IMR-90 (cell line): ENCODE measurements at regions not wholly inside any gene's neighbourhood (a gene's known extent, or its start where the extent isn't known, plus 50 kb on each side); places are given as distances from the start of the nearest gene placed in this dataset.

ENCODE experiments used
- ATAC-seq: fragments of 200-7000 bp; cut with Tn5 transposase; 2 replicates; pipeline ENCODE4 v1.9.1; 2020; ENCODE audit warnings: low read depth, mild to moderate bottlenecking, moderate library complexity
- BruUV-seq: library from RNA; stranded (reverse); fragments of 400-500 nt; replicated peaks from 2 replicates; lab custom pipeline; 2021; lab: Mats Ljungman, UMichigan
- CTCF ChIA-PET: fragments of 300-600 bp; formaldehyde crosslinking; extraction: SDS; loops from one replicate; lab custom pipeline; 2021; ENCODE audit warnings: antibody characterized with exemption; lab: Yijun Ruan, JAX
- POLR2A ChIA-PET: fragments of 300-600 bp; sonication (Branson Sonifier 250); formaldehyde crosslinking; loops from one replicate; lab custom pipeline; 2022; ENCODE audit warnings: antibody characterized with exemption; ENCODE audit not compliant: unreplicated experiment; lab: Charles Lee
- DNase-seq: peaks from one replicate; pipeline ENCODE4 v3.0.0; 2013
- H2AFZ ChIP-seq: replicated peaks from 2 replicates; pipeline ENCODE3; 2013; ENCODE audit warnings: low read length, mild to moderate bottlenecking; ENCODE audit not compliant: poor library complexity
- H2AK5ac ChIP-seq: 2 replicates; pipeline ENCODE4 v1.6.1; 2013; ENCODE audit warnings: low read depth, low read length, inconsistent platforms
- H2AK9ac ChIP-seq: replicated peaks from 2 replicates; pipeline ENCODE3; 2013; ENCODE audit warnings: mild to moderate bottlenecking, low read depth, low read length, moderate library complexity; ENCODE audit not compliant: poor library complexity
- H2BK120ac ChIP-seq: 2 replicates; pipeline ENCODE4 v1.6.1; 2013; ENCODE audit warnings: low read depth, low read length, inconsistent platforms
- H2BK15ac ChIP-seq: 3 replicates; pipeline ENCODE4 v1.6.1; 2013; ENCODE audit warnings: low read depth, low read length, inconsistent platforms
- H2BK20ac ChIP-seq: 2 replicates; pipeline ENCODE4 v1.6.1; 2013; ENCODE audit warnings: low read depth, mild to moderate bottlenecking, inconsistent platforms, low read length, moderate library complexity
- H2BK5ac ChIP-seq: 2 replicates; pipeline ENCODE4 v1.6.1; 2013; ENCODE audit warnings: mild to moderate bottlenecking, low read depth, low read length, inconsistent platforms; ENCODE audit not compliant: poor library complexity, severe bottlenecking
- H3K14ac ChIP-seq: replicated peaks from 2 replicates; pipeline ENCODE4 v1.6.1; 2013; ENCODE audit warnings: low read depth, low read length, inconsistent platforms
- H3K18ac ChIP-seq: 2 replicates; pipeline ENCODE4 v1.6.1; 2013; ENCODE audit warnings: low read depth, low read length, control low read depth
- H3K23ac ChIP-seq: 2 replicates; pipeline ENCODE4 v1.6.1; 2013; ENCODE audit warnings: low read depth, low read length, inconsistent platforms
- H3K27ac ChIP-seq: 2 replicates; pipeline ENCODE4 v1.5.1; 2013; ENCODE audit warnings: mild to moderate bottlenecking, control low read depth, low read length; ENCODE audit not compliant: insufficient read depth
- H3K27me3 ChIP-seq: 2 replicates; pipeline ENCODE4 v1.6.1; 2013; ENCODE audit warnings: low read length; ENCODE audit not compliant: control insufficient read depth, insufficient read depth
- H3K36me3 ChIP-seq: 2 replicates; pipeline ENCODE4 v1.6.1; 2013; ENCODE audit warnings: low read length, mixed read lengths; ENCODE audit not compliant: control insufficient read depth, insufficient read depth
- H3K4ac ChIP-seq: 2 replicates; pipeline ENCODE4 v1.6.1; 2013; ENCODE audit warnings: low read depth, low read length, inconsistent platforms
- H3K4me1 ChIP-seq: 2 replicates; pipeline ENCODE4 v1.6.1; 2013; ENCODE audit warnings: low read length, mixed read lengths; ENCODE audit not compliant: control insufficient read depth, insufficient read depth
- H3K4me2 ChIP-seq: 2 replicates; pipeline ENCODE4 v1.6.1; 2013; ENCODE audit warnings: low read depth, mild to moderate bottlenecking, control low read depth, low read length, moderate library complexity
- H3K4me3 ChIP-seq: 2 replicates; pipeline ENCODE4 v1.5.1; 2013; ENCODE audit warnings: low read depth, mild to moderate bottlenecking, control low read depth, low read length, moderate library complexity; ENCODE audit not compliant: insufficient read depth
- H3K56ac ChIP-seq: 2 replicates; pipeline ENCODE4 v1.6.1; 2013; ENCODE audit warnings: low read length, inconsistent platforms; ENCODE audit not compliant: insufficient read depth; ENCODE audit errors: extremely low read depth
- H3K79me1 ChIP-seq, 2 experiments: 2 replicates each; pipeline ENCODE4 v1.6.1; 2013; ENCODE audit warnings: low read length in 2 of 2, inconsistent platforms in 1 of 2, low read depth in 1 of 2
- H3K9ac ChIP-seq: 2 replicates; pipeline ENCODE4 v1.6.1; 2013; ENCODE audit warnings: low read depth, low read length, control low read depth
- H3K9me1 ChIP-seq: 2 replicates; pipeline ENCODE4 v1.6.1; 2013; ENCODE audit warnings: low read length, inconsistent platforms; ENCODE audit not compliant: insufficient read depth
- H3K9me3 ChIP-seq: 2 replicates; pipeline ENCODE4 v1.6.1; 2013; ENCODE audit warnings: low read length; ENCODE audit not compliant: control insufficient read depth, insufficient read depth
- H4K20me1 ChIP-seq: 2 replicates; pipeline ENCODE4 v1.6.1; 2013; ENCODE audit warnings: low read length, inconsistent platforms; ENCODE audit not compliant: insufficient read depth
- H4K5ac ChIP-seq: 2 replicates; pipeline ENCODE4 v1.6.1; 2013; ENCODE audit warnings: mild to moderate bottlenecking, low read depth, low read length, control low read depth
- H4K8ac ChIP-seq, 2 experiments: 2 replicates each; pipeline ENCODE4 v1.6.1; 2013; ENCODE audit warnings: low read depth in 2 of 2, low read length in 2 of 2, control low read depth in 1 of 2, inconsistent platforms in 1 of 2
- H4K91ac ChIP-seq: 2 replicates; pipeline ENCODE4 v1.6.1; 2013; ENCODE audit warnings: low read depth, low read length, inconsistent platforms; ENCODE audit not compliant: insufficient read depth
- FOS ChIP-seq: fragments of 150-350 bp; IDR thresholded peaks from 2 replicates; pipeline ENCODE4 v1.6.1; 2016; ENCODE audit warnings: low read depth, low read length
- MXI1 ChIP-seq: IDR thresholded peaks from 2 replicates; pipeline ENCODE4 v1.6.1; 2012; ENCODE audit warnings: low read depth, mild to moderate bottlenecking, low read length, moderate library complexity, borderline replicate concordance
- RAD21 ChIP-seq: IDR thresholded peaks from 2 replicates; pipeline ENCODE4 v1.6.1; 2012; ENCODE audit warnings: low read length, improper control_type of control experiment
- RCOR1 ChIP-seq: IDR thresholded peaks from 2 replicates; pipeline ENCODE4 v1.6.1; 2012; ENCODE audit warnings: mild to moderate bottlenecking, low read length, improper control_type of control experiment; ENCODE audit not compliant: insufficient replicate concordance
- RFX5 ChIP-seq: IDR thresholded peaks from 2 replicates; pipeline ENCODE4 v1.8.0; 2012; ENCODE audit warnings: low read depth, mild to moderate bottlenecking, low read length, moderate library complexity
- SMC3 ChIP-seq: fragments of 150-350 bp; IDR thresholded peaks from 2 replicates; pipeline ENCODE4 v1.6.1; 2016; ENCODE audit warnings: low read depth, mild to moderate bottlenecking, antibody characterized with exemption, low read length, moderate library complexity
- WGBS, 2 experiments: methylation state at CpG; one replicate each; pipeline versions ENCODE4 v1.1.5 to v1.1.7; 2013; ENCODE audit warnings: missing lambda C conversion rate in 2 of 2; ENCODE audit not compliant: insufficient read length in 1 of 2; ENCODE audit errors: extremely low coverage in 2 of 2; 5-methylcytosine and 5-hydroxymethylcytosine counted together
- dilution Hi-C: fragments of 300-500 bp; cut with HindIII; formaldehyde crosslinking; loops from one replicate; pipeline ENCODE4 v1.14.3; 2018; ENCODE audit warnings: low sequenced_read_pairs; ENCODE audit not compliant: unreplicated experiment
- in situ Hi-C: fragments of 300-500 bp; cut with MboI; formaldehyde crosslinking; loops from 3 replicates; pipeline ENCODE4 v1.14.3; 2019; ENCODE audit warnings: low sequenced_read_pairs, inconsistent platforms, mixed read lengths
- intact Hi-C: fragments of 100-400 bp; cut with micrococcal nuclease; formaldehyde crosslinking; loops from 2 replicates; pipeline ENCODE4 v1.10.0; 2022
- TF ChIP-seq, protein P1 (sequence below): conservative IDR thresholded peaks from 2 replicates; pipeline ENCODE4 v1.5.1; 2012; ENCODE audit warnings: mild to moderate bottlenecking, low read depth, low read length, improper control_type of control experiment

- no peak for TF ChIP-seq SMC3
- TF ChIP-seq RAD21 = no peak
- TF ChIP-seq, protein P1, sequence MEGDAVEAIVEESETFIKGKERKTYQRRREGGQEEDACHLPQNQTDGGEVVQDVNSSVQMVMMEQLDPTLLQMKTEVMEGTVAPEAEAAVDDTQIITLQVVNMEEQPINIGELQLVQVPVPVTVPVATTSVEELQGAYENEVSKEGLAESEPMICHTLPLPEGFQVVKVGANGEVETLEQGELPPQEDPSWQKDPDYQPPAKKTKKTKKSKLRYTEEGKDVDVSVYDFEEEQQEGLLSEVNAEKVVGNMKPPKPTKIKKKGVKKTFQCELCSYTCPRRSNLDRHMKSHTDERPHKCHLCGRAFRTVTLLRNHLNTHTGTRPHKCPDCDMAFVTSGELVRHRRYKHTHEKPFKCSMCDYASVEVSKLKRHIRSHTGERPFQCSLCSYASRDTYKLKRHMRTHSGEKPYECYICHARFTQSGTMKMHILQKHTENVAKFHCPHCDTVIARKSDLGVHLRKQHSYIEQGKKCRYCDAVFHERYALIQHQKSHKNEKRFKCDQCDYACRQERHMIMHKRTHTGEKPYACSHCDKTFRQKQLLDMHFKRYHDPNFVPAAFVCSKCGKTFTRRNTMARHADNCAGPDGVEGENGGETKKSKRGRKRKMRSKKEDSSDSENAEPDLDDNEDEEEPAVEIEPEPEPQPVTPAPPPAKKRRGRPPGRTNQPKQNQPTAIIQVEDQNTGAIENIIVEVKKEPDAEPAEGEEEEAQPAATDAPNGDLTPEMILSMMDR = no peak
- no peak for TF ChIP-seq FOS
- no peak for TF ChIP-seq MXI1
- TF ChIP-seq RCOR1 = no peak
- TF ChIP-seq RFX5 = no peak
- H3K4ac ChIP-seq = peak overlapping the region; percentile 46
- peak overlapping the region; percentile 57 for H2BK5ac ChIP-seq
- no CpG with 5 or more reads among the region's 2 CpGs for WGBS, 2 experiments
- H3K56ac ChIP-seq = peak overlapping the region; percentile 17; the same call in 1 of the 2 replicates
- no peak overlapping the region for H3K4me3 ChIP-seq
- H3K18ac ChIP-seq = peak overlapping the region; percentile 94
- no peaks in the 10 kb centered on the region for H3K27me3 ChIP-seq
- no peak overlapping the region for H2AFZ ChIP-seq
- intact Hi-C loops = loop anchor here (5.0 kb wide), 2 partner anchors 78 to 168 kb away; no protein-coding TSS in a partner anchor
- no peaks in the 10 kb centered on the region for H3K36me3 ChIP-seq
- no peak overlapping the region for H3K4me2 ChIP-seq
- H4K91ac ChIP-seq = peak overlapping the region; percentile 69
- H3K23ac ChIP-seq = 0 out of 2 replicates have a peak overlapping the region, but pooled peaks have one; percentile 14
- ChIA-PET POLR2A (no interaction called here), CTCF (no interaction called here)
- no peaks in the 10 kb centered on the region for H4K20me1 ChIP-seq
- ATAC-seq (no peak), DNase-seq (no peak)
- H3K4me1 ChIP-seq = peaks cover 15% of the 10 kb centered on the region
- no peaks in the 10 kb centered on the region; the same call in 1 of the 2 replicates for H3K9me1 ChIP-seq
- in situ Hi-C loops = no loop called here
- dilution Hi-C loops = no loop called here
- peak overlapping the region; percentile 92 for H2AK5ac ChIP-seq
- H3K14ac ChIP-seq = peak overlapping the region; percentile 42
- no peaks in the 10 kb centered on the region for H3K79me1 ChIP-seq
- no peaks in the 10 kb centered on the region for H3K9me3 ChIP-seq
- no peak overlapping the region for H3K9ac ChIP-seq
- peak overlapping the region; percentile 57 to 65 for H4K8ac ChIP-seq
- H2AK9ac ChIP-seq = no peak overlapping the region
- H3K27ac ChIP-seq = peak overlapping the region; percentile 38; the same call in 1 of the 2 replicates
- peak overlapping the region; percentile 98 for H4K5ac ChIP-seq
- H2BK20ac ChIP-seq = peak overlapping the region; percentile 95
- H2BK15ac ChIP-seq = peak overlapping the region; percentile 99; the same call in 2 of the 3 replicates
- no TSS peak for BruUV-seq
- H2BK120ac ChIP-seq = peak overlapping the region; percentile 84
Measured at GRCh38 chr13:74215420-74215819, 81.2 kb upstream of the KLF12 start.
